ENCODE measurements at regions not wholly inside any gene's neighbourhood (a gene's known extent, or its start where the extent isn't known, plus 50 kb on each side); places are given as distances from the start of the nearest gene placed in this dataset.

GRCh38 chr16:22670044-22670536 lies 143.9 kb upstream of the HS3ST2 start:
- TF ChIP-seq CTCF (IDR thresholded peaks at IDR 0.05) (no peak), POLR2A (IDR thresholded peaks at IDR 0.05) (no peak)

All from right lobe of liver (tissue), 4 donors.